ENCODE measurements at regions not wholly inside any gene's neighbourhood (a gene's known extent, or its start where the extent isn't known, plus 50 kb on each side); places are given as distances from the start of the nearest gene placed in this dataset.
"Not testable (repeated sequence)": the region's sequence is repeated elsewhere in the genome, so short reads cannot be mapped to it uniquely, and the experiment has no call there.

DNA sequence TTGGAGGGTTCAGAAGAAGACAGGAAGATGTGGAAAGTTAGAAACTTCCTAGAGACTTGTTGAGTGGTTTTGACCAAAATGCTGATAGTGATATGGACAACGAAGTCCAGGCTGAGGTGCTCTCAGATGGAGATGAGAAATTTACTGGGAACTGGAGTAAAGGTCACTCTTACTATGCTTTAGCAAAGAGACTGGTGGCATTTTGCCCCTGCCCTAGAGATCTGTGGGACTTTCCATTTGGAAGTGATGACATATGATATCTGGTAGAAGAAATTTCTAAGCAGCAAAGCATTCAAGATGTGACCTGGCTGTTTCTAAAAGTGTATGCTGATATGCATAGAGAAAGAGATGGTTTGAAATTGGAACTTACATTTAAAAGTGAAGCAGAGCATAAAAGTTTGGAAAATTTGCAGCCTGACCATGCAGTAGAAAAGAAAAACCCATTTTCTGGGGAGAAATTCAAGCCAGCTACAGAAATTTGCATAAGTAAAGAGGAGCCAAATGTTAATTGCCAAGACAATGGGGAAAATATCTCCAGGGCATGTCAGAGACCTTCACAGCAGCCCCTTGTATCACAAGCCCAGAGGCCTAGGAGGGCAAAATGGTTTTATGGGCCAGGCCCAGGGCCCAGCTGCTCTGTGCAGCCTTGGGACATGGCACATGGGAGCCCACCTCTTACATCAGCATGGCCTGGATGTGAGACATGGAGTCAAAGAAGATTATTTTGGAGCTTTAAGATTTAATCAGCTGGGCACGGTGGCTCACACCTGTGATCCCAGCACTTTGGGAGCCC, 63.1 kb upstream of the SLC1A4 start:
- not testable (repeated sequence) for TF ChIP-seq FOS (IDR thresholded peaks at IDR 0.05; ENCODE audit: low read depth, low read length); CTCF (conservative IDR thresholded peaks at IDR 0.05; ENCODE audit: low read depth, low read length); MAZ (IDR thresholded peaks at IDR 0.05; ENCODE audit: borderline replicate concordance, low read depth, low read length); RCOR1 (IDR thresholded peaks at IDR 0.05; ENCODE audit: insufficient replicate concordance, low read length); POLR2A (IDR thresholded peaks at IDR 0.05; ENCODE audit: low read depth, low read length); SMC3 (IDR thresholded peaks at IDR 0.05; ENCODE audit: low read depth, low read length); RFX5 (IDR thresholded peaks at IDR 0.05; ENCODE audit: low read depth, low read length); ELK1 (IDR thresholded peaks at IDR 0.05; ENCODE audit: borderline replicate concordance, low read depth, low read length); MXI1 (IDR thresholded peaks at IDR 0.05; ENCODE audit: borderline replicate concordance, low read depth, low read length)

Measured in IMR-90 (cell line).